ENCODE measurements at regions not wholly inside any gene's neighbourhood (a gene's known extent, or its start where the extent isn't known, plus 50 kb on each side); places are given as distances from the start of the nearest gene placed in this dataset.

- TF ChIP-seq CTCF (IDR thresholded peaks at IDR 0.05 in 4 of 5, conservative IDR thresholded peaks at IDR 0.05 in 1 of 5) (no peak), POLR2A (IDR thresholded peaks at IDR 0.05) (no peak)
Observed at GRCh38 chr6:169341706-169342105, 88.1 kb upstream of the THBS2 start.
